Sigmoid colon (tissue), 4 donors: ENCODE measurements at regions not wholly inside any gene's neighbourhood (a gene's known extent, or its start where the extent isn't known, plus 50 kb on each side); places are given as distances from the start of the nearest gene placed in this dataset.

Experiments
- CTCF ChIP-seq, 4 experiments: fragments of 450-650 bp in 3 of 4; fragments of 200-600 bp in 1 of 4; IDR thresholded peaks; one replicate each; pipeline ENCODE4 v1.5.1; 2016 to 2019; ENCODE audit warnings: antibody characterized with exemption in 4 of 4, mild to moderate bottlenecking in 3 of 4, moderate library complexity in 2 of 4
- EP300 ChIP-seq, 4 donors: sonication (generic); formaldehyde crosslinking; IDR thresholded peaks; one replicate each; pipeline ENCODE4 v1.6.1; 2017; ENCODE audit warnings: antibody characterized with exemption in 4 of 4
- POLR2A ChIP-seq, 2 donors: fragments of 450-650 bp; IDR thresholded peaks; one replicate each; pipeline ENCODE4 v1.6.1; 2016; ENCODE audit warnings: antibody characterized with exemption in 2 of 2, mild to moderate bottlenecking in 2 of 2, moderate library complexity in 2 of 2
- POLR2AphosphoS5 ChIP-seq, 4 donors: sonication (generic); formaldehyde crosslinking; IDR thresholded peaks; one replicate each; pipeline ENCODE4 v1.6.1; 2017; ENCODE audit warnings: antibody characterized with exemption in 4 of 4

DNA sequence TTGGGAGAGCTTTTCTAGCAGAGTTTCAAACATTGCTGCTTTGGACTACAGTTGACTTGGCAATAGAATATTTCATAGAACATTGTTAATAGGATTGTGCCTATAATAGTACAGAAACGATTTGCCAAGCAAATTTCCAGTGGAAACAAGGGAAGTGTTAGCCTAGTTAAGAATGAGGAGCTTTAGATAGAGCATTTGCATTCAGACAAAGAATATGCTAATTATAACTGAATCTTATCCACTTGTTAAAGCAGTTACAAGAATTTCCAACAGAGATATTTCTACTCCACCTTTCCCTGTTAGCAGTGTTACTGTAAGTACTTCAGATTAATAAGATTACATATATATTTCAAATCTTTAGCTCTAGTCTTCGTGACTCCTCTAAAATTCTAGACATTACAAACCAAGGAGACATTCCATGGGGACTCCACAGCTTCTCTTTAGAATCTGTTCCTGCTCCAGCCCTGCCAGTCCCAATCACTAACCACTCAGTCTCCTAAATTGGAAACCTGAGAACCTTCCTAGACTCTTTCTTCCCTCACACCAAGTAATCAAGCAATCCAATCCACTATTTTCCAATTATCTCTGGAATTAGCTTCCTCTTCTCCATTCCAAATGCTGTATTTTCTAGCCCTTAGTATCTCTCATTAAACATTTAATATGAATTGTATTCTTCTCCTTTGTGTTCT, 141.8 kb upstream of the PBX1 start:
- TF ChIP-seq CTCF (IDR thresholded peaks at IDR 0.05) (no peak), POLR2A (IDR thresholded peaks at IDR 0.05) (no peak), POLR2AphosphoS5 (IDR thresholded peaks at IDR 0.05) (no peak), EP300 (IDR thresholded peaks at IDR 0.05) (no peak)
